ENCODE measurements at regions not wholly inside any gene's neighbourhood (a gene's known extent, or its start where the extent isn't known, plus 50 kb on each side); places are given as distances from the start of the nearest gene placed in this dataset.

DNA sequence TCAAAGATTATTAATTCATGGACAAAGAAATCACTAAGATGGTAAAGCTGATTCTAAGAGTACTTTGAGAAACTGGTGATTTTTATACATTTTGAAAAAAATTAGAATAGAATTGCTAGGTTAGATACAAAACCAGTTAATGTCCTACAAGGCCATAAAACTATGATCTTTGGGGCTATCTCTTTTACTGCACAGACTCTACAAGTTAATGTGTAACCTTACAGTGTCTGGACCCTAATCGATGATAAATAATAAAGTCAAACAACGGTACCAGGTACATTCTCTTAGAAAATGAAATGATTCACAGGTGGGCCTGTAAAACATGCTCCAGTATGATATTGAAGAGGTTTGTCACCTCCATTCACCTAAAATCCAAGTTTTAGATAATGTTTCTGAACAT, 199.8 kb upstream of the LYZL1 start:
- H3K4me3 ChIP-seq (ENCODE audit: control insufficient read depth in 2 of 3, extremely low read depth in 1 of 3, insufficient read depth in 2 of 3, low read depth in 1 of 3, low read length in 3 of 3), result no peak overlapping the region
- H3K4me2 ChIP-seq (ENCODE audit: control insufficient read depth, extremely low read depth, insufficient read depth, low read depth, low read length), result no peak overlapping the region
- H3K4me1 ChIP-seq (ENCODE audit: control insufficient read depth, extremely low read depth, insufficient read depth, low read length), result no peaks in the 10 kb centered on the region
- no peaks in the 10 kb centered on the region for H3K36me3 ChIP-seq (ENCODE audit: control insufficient read depth in 2 of 2, extremely low read depth in 1 of 2, insufficient read depth in 2 of 2, low read length in 2 of 2)
- no peaks in the 10 kb centered on the region for H3K9me1 ChIP-seq (ENCODE audit: control insufficient read depth, extremely low read depth, insufficient read depth, low read length)
- no peaks in the 10 kb centered on the region for H3K27me3 ChIP-seq (ENCODE audit: control insufficient read depth, extremely low read depth, insufficient read depth, low read length)
- no peaks in the 10 kb centered on the region for H3K79me2 ChIP-seq (ENCODE audit: control insufficient read depth, insufficient read depth, low read length)
- dilution Hi-C loops (cut with MboI; ENCODE audit: extremely low pct_ligation_motif_present, low sequenced_read_pairs), result no loop called here
- H3K9me3 ChIP-seq (ENCODE audit: control insufficient read depth, low read depth, low read length), result no peaks in the 10 kb centered on the region
- no peak overlapping the region for H3K9ac ChIP-seq (ENCODE audit: control insufficient read depth, extremely low read depth, insufficient read depth, low read length)
- no peaks in the 10 kb centered on the region for H4K20me1 ChIP-seq (ENCODE audit: control insufficient read depth, extremely low read depth, insufficient read depth, low read length)
- DNase-seq (ENCODE audit: low read depth, low spot score) (no peak), FAIRE-seq (no peak)
- no peak for TF ChIP-seq EZH2 (IDR thresholded peaks at IDR 0.05; ENCODE audit: low read length)
- TF ChIP-seq, protein P1, sequence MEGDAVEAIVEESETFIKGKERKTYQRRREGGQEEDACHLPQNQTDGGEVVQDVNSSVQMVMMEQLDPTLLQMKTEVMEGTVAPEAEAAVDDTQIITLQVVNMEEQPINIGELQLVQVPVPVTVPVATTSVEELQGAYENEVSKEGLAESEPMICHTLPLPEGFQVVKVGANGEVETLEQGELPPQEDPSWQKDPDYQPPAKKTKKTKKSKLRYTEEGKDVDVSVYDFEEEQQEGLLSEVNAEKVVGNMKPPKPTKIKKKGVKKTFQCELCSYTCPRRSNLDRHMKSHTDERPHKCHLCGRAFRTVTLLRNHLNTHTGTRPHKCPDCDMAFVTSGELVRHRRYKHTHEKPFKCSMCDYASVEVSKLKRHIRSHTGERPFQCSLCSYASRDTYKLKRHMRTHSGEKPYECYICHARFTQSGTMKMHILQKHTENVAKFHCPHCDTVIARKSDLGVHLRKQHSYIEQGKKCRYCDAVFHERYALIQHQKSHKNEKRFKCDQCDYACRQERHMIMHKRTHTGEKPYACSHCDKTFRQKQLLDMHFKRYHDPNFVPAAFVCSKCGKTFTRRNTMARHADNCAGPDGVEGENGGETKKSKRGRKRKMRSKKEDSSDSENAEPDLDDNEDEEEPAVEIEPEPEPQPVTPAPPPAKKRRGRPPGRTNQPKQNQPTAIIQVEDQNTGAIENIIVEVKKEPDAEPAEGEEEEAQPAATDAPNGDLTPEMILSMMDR (optimal IDR thresholded peaks at IDR 0.05 in 1 of 3, IDR thresholded peaks at IDR 0.05 in 1 of 3, conservative IDR thresholded peaks at IDR 0.05 in 1 of 3; ENCODE audit: extremely low read depth in 1 of 3, insufficient read depth in 2 of 3, low read length in 3 of 3), result no peak
- H2AFZ ChIP-seq (ENCODE audit: control insufficient read depth, low read length), result no peak overlapping the region
- no peak overlapping the region for H3K27ac ChIP-seq (ENCODE audit: control insufficient read depth, insufficient read depth, low read length)

DNA sequence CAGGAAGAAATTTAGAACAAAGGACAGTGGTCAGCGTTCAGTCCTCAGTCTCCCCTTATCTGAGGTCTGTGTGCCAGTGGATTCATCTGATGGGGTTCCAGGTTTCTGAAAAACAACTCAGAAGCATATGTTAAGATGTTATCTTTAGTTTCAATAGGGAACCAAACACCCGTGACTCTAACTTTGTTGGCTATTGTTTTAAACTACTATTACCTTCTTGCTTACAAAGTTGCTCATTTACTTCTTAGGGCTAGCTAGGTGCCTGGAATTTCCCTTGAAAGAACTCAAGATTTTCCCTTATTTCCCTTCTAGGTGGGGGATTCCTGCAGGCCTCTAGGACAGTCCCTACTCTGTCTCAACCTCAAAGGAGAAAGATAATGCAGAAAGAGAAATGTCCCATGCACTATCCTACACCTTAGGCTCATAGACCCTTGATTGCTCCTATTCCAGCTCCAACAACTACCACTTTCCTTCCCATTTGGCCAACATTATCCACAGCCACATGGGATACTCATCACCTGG, 192.5 kb upstream of the LYZL1 start:
- Histone ChIP-seq H3K36me3 (ENCODE audit: control insufficient read depth in 2 of 2, extremely low read depth in 1 of 2, insufficient read depth in 2 of 2, low read length in 2 of 2) (no peaks in the 10 kb centered on the region), H3K79me2 (ENCODE audit: control insufficient read depth, insufficient read depth, low read length) (no peaks in the 10 kb centered on the region), H3K9me3 (ENCODE audit: control insufficient read depth, low read depth, low read length) (no peaks in the 10 kb centered on the region), H4K20me1 (ENCODE audit: control insufficient read depth, extremely low read depth, insufficient read depth, low read length) (no peaks in the 10 kb centered on the region), H3K9ac (ENCODE audit: control insufficient read depth, extremely low read depth, insufficient read depth, low read length) (no peak overlapping the region), H3K4me2 (ENCODE audit: control insufficient read depth, extremely low read depth, insufficient read depth, low read depth, low read length) (no peak overlapping the region), H3K4me3 (ENCODE audit: control insufficient read depth in 2 of 3, extremely low read depth in 1 of 3, insufficient read depth in 2 of 3, low read depth in 1 of 3, low read length in 3 of 3) (no peak overlapping the region), H3K4me1 (ENCODE audit: control insufficient read depth, extremely low read depth, insufficient read depth, low read length) (no peaks in the 10 kb centered on the region), H3K27me3 (ENCODE audit: control insufficient read depth, extremely low read depth, insufficient read depth, low read length) (no peaks in the 10 kb centered on the region), H2AFZ (ENCODE audit: control insufficient read depth, low read length) (no peak overlapping the region), H3K27ac (ENCODE audit: control insufficient read depth, insufficient read depth, low read length) (no peak overlapping the region), H3K9me1 (ENCODE audit: control insufficient read depth, extremely low read depth, insufficient read depth, low read length) (no peaks in the 10 kb centered on the region)
- FAIRE-seq (no peak), DNase-seq (ENCODE audit: low read depth, low spot score) (no peak)
- dilution Hi-C loops (cut with MboI; ENCODE audit: extremely low pct_ligation_motif_present, low sequenced_read_pairs), result no loop called here
- TF ChIP-seq, protein P1 (optimal IDR thresholded peaks at IDR 0.05 in 1 of 3, IDR thresholded peaks at IDR 0.05 in 1 of 3, conservative IDR thresholded peaks at IDR 0.05 in 1 of 3; ENCODE audit: extremely low read depth in 1 of 3, insufficient read depth in 2 of 3, low read length in 3 of 3), result no peak
- no peak for TF ChIP-seq EZH2 (IDR thresholded peaks at IDR 0.05; ENCODE audit: low read length)
